Forelimb muscle (tissue), 1 donor: ENCODE measurements at regions not wholly inside any gene's neighbourhood (a gene's known extent, or its start where the extent isn't known, plus 50 kb on each side); places are given as distances from the start of the nearest gene placed in this dataset.
"Not testable (repeated sequence)": the region's sequence is repeated elsewhere in the genome, so short reads cannot be mapped to it uniquely, and the experiment has no call there.

ENCODE experiments used
- DNase-seq: peaks from one replicate; pipeline ENCODE4 v3.0.0-alpha.2; 2013; ENCODE audit warnings: low read depth

GRCh38 chr7:16369855-16370254, 51.5 kb downstream of the CRPPA start:
- no peak for DNase-seq

- DNase-seq, result not testable (repeated sequence)
Observed at GRCh38 chr7:16369309-16369708, 52.0 kb downstream of the CRPPA start.

- DNase-seq, result no peak
Observed at GRCh38 chr7:16368885-16369284, 52.5 kb downstream of the CRPPA start.

- DNase-seq, result no peak
Observed at GRCh38 chr7:16367115-16367514, 54.2 kb downstream of the CRPPA start.

GRCh38 chr7:16365952-16366351, 55.4 kb downstream of the CRPPA start:
- DNase-seq, result no peak

DNA sequence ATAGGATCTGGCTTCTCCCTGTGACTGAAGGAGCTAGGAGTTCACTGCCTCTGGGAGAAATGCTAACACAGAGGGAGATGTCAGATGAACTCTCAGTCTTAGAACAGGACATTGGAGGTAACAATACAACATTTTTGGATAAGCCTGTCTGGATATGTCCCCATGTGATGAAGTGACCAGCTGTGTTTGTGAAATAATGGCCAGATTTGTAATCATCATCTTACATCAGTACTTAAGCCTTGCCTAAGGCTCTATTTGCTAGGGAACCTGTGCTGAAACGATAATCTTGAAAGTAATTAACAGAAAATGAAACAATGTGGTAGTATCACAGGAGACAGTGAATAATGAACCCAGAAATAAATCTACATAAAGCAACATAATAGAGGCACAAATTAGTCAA, 56.2 kb downstream of the CRPPA start:
- DNase-seq, result no peak

DNA sequence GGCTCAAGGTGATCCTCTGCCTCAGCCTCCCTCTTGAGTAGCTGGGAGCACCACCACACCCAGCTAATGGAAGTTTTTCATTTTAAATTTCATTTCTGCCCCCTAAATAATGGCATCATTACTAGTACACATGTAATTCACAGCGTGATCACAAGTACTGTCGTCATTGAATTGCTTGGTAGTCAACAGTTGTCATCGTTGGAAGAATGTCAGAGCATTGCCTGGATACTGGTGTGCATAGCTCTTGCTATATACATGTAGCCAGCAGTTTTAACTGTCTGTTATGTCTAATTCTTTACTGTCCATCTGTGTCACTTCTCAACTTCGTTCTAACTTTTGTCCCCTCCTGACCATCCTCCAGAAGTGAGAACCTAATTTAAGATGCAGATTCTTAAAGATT, 62.1 kb downstream of the CRPPA start:
- peak; percentile 24 for DNase-seq

DNA sequence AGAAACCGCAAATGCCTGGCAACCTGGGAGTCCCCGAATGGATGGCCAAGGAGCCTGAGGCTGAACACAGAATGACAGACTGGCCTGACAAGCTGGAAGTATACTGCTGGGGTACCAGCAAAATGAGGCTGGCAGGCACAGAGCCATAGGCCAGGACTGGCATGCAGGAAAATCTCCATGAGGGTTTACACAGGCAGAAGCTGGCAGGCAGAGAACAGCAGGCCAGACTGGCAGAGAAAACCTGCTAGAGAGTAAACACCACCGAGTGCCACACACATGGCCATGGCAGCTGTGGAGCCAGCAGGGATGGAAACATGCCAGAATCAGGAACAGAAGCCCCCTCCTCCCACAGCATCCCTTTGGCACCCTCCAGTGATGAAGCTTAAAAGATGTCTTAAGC, 63.4 kb downstream of the CRPPA start:
- no peak for DNase-seq

DNA sequence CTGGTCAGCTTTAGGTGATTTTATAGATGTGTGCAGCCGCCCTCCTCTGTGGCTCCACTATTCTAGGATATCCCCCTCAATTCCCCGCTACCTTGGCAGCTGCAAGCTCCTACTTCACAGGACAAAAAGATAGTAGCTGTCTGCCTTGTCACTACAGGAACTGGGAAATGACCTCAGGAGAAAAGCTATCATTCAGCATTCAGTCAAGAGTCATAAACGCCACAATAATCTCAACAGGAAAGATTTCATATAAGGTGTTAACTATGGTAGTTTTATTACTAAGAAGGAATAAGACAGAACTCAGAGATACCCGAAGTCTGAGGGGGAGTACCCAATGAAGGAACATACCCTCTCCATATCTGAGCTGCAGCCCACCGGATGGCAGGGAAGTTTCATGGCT, 63.9 kb downstream of the CRPPA start:
- DNase-seq, result no peak

DNA sequence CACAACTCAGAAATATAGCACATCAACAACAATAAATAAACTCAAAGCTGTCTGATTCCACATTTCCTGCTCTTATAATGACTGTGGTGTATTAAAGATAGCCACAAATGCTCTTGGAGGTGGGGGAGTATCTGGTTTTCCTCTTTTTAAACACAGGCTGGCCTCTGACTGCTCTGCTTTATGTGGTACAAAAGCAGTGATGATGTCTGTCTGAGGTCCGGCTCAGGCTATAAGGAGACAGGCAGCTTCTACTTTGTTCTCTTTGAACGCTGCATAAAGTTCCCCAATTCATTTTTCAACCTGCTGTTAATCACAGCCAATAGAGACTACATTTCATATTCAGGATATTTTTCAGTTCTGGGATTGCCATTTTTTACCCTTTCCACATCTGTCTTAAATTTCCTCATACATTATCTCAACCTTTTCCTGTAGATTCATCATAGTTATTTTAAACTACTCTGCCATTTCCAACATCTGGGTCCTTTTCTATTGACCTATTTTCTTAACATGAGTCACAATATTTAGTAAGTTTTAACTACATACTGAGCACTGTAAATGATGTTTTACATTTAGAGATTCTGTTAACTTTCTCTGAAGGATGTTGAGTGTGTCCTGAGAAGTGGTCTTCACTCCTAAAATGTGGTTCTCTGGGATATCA, 64.9 kb downstream of the CRPPA start:
- DNase-seq, result peak; percentile 22

DNA sequence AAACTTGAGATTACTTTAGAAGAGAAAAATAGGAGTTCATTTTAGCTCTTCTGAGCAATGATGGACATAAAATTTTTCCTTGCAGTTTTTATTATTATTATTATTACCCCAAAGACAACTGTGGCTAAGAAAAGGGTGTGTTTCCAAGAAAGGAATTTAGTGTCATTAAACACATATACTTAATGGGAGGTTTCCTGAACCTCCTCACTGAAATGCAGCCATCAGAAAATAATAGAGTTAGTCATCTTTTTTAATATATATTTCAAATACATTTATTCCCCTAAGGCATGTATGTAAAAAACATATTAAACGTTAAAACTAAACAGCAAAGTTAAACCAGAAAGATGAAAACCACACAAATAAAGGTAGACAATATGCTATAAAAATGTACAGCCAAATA, 66.8 kb downstream of the CRPPA start:
- DNase-seq, result no peak

DNA sequence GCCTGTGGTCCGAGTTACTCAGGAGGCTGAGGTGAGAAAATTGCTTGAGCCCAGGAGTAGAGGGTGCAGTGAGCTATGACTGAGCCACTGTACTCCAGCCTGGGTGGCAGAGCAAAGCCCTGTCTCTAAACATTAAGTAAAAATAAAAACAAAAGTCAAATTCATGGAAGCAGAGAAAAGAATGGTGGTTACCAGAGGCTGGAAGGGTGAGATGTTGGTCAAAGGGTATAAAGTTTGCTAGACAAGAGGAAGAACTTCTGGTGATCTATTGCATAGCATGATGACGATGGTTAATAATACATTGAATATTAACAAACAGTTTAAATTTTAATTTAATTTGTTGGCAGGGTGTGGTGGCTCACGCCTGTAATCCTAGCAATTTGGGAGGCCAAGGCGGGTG, 68.1 kb downstream of the CRPPA start:
- no peak for DNase-seq

DNA sequence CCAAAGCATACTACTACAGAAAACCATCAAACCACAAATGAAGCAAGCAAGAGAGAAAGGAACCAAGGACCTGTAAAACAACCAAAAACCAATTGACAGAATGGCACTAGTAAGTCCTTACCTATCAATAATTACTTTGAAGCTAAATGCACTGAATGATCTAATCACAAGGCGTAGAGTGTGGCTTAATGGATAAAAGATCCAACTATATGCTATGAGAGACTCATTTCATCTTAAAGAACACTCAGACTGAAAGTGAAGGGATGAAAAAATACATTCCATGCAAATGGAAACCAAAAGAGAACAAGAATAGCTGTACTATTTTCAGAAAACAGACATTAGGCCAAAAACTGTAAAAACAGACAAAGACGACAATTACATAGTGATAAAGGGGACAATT, 70.7 kb downstream of the CRPPA start:
- no peak for DNase-seq

DNA sequence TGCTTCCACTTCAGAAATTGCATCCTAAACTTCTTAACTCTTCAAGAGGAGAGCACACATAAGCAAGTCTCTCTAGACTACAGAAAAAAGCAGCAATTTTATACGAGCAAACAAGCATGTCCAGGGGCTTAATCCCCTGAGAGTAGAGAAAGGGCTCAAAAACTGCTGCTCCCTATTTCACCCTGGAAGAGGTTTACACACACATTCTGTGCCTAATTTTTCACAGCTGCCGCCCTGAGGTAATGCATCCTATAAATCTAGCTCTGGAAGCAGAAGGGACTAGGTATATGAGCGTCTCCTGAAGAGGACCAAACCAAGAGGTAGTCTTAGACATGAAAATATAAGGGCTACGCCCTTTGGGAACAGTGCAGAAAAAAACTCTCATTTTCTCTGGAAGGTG, 73.1 kb downstream of the CRPPA start:
- DNase-seq, result no peak

DNA sequence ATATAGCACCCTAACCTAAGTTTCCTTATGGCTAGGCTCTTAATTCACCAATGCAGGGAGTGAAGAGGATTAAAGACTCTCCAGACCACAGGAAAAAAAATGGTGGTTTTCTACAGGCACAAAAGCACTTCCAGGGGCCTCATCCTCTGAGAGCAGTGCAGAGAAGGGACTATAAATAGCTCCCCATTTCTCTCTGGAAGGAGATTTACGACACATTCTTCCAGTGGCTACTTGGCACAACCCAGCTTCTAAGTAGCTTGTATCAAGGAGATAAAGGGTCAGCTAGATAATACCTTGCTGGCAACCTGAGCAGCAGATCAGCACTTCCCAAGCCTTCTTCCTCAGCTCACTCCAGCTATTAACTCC, 73.5 kb downstream of the CRPPA start:
- no peak for DNase-seq

GRCh38 chr7:16347066-16347826, 74.1 kb downstream of the CRPPA start:
- DNase-seq, result no peak

- DNase-seq, result no peak
Observed at GRCh38 chr7:16345979-16346958, 75.1 kb downstream of the CRPPA start.

DNA sequence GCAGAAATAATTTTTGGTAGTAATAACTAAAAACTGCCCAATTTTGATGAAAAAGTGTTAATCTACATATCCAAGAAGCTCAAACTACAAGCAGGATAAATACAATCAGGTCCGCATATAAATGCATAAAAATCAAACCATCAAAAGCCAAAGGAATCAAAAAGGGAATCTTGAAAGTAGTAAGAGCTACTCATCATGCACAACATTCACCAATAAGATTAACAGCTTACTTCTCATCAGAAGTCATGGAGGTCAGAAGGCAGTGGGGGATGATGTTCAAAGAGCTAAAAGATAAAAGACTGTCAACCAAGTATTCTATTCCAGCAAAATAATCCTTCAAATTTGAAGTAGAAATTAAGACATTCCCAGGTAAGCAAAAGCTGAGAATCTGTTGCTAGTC, 76.4 kb downstream of the CRPPA start:
- no peak for DNase-seq

DNA sequence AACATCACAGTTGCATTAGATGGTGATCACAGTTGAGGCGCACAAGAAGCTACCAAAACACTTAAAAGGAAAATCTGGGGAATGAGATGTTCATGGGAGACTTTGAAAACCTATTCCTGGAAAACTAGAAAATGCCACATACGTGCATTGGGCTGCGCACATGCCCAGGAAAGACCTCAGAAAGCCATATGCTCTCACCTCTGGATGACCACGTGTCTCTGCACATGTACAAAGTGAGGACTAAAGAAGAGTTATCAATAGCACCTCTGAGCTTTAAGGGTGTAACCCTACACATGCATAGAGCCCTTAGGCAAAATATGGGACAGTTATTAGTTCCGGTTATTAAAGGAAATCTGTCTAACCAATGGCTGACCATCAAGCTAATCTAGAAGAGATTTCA, 77.7 kb downstream of the CRPPA start:
- DNase-seq, result no peak

- DNase-seq, result no peak
Observed at GRCh38 chr7:16338065-16338464, 83.3 kb downstream of the CRPPA start.

GRCh38 chr7:16326106-16326505, 95.2 kb downstream of the CRPPA start:
- no peak for DNase-seq

DNA sequence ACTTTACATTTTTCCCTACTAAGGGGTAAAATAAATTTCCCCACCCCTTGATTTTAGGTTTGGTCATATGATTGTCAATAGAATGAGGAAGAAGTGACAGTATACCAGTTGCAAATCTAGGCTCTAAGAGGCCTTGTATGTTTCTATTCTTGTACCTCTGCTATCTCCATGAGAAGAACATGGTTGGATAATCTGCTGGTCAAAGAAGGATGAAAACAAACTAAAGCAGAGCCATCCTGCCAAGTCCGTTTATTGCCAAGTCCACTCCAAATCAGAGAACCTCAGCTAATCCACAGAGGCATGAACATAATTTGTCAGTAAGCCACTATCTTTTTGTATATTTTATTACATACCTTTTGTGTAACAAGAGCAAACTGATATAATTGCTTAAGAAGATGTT, 98.0 kb downstream of the CRPPA start:
- DNase-seq, result no peak
